GM19372 (cell line): ENCODE measurements at regions not wholly inside any gene's neighbourhood (a gene's known extent, or its start where the extent isn't known, plus 50 kb on each side); places are given as distances from the start of the nearest gene placed in this dataset.
"Not testable (repeated sequence)": the region's sequence is repeated elsewhere in the genome, so short reads cannot be mapped to it uniquely, and the experiment has no call there.

ENCODE experiments used
- ATAC-seq: cut with Tn5 transposase; IDR thresholded peaks from one replicate; pipeline ENCODE4 v1.9.1; 2021; ENCODE audit warnings: mild to moderate bottlenecking, low read depth, moderate library complexity; ENCODE audit not compliant: unreplicated experiment

GRCh38 chr6:4725136-4725760, 51.0 kb upstream of the CDYL start:
- not testable (repeated sequence) for ATAC-seq

DNA sequence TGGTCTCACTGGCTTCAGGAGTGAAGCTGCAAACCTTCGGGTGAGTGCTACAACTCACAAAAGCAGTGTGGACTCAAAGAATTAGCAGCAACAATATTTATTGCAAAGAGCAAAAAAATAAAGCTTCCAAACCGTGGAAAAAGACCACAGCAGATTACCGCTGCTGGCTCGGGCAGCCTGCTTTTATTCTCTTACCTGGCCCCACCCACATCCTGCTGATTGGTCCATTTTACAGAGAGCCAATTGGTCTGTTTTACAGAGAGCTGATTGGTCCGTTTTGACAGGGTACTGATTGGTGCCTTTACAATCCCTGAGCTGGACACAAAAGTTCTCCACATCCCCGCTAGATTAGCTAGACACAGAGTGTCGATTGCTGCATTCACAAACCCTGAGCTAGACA, 51.5 kb upstream of the CDYL start:
- ATAC-seq = not testable (repeated sequence)

GRCh38 chr6:4723383-4723782, 52.8 kb upstream of the CDYL start:
- no peak for ATAC-seq

GRCh38 chr6:4721368-4721767, 54.8 kb upstream of the CDYL start:
- not testable (repeated sequence) for ATAC-seq

DNA sequence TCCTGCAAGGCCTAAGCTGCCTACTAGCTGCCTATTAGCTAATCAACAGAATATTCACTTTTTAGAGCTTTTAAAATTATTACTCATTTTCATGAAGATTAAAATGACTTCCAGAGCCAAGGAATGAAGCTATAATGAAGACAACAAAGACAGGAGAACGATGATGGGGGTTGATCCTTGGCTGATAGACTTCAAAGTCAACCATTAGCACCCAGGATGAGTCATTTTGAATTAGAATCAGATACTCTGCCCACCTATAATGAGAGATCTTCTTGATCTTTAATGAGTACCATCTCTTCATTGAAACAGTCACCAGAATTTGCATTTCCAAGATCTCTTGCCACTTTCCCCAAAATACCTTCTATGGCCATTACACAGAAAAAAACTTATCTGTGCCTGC, 56.7 kb upstream of the CDYL start:
- ATAC-seq = no peak

- no peak for ATAC-seq
These were observed 58.3 kb upstream of the CDYL start for GRCh38 chr6:4717856-4718255.

DNA sequence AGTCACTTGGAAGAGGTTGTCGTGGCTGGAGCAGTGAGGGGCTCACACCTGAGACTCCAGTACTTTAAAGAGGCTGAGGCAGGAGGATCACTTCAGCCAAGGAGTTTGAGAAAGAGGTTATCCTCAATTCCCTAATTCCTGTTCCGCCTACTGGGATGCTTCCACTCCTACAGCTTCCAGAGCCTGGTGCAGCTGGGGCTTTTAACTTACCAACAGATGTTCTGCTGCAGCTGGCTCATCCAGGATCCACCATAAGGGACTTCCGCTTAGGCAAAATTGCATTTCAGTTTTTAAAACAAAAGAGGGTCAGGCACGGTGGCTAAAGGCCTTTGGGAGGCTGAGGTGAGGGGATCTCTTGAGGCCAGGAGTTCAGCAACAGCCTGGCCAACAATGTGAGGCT, 59.1 kb upstream of the CDYL start:
- ATAC-seq = no peak

- no peak for ATAC-seq
These were observed 61.2 kb upstream of the CDYL start for GRCh38 chr6:4714961-4715501.

DNA sequence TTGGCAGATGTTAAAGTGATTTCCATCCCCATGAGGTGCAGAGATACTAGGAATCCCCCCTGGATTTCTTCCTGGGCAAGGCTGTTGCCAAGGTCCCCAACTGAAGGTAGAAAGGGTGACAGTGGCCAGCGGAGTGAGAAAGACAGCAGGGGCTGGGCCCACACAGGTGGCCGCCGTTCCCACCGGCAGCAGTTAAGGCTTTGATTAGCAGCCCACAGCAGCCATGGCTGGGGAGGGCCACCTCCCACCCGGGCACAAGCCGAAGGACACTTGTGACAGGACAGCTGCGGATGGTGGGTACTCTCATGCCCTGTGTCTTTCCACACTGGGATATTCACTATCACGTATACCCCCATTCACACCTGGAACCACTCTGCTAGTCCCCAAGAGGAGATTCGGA, 63.9 kb upstream of the CDYL start:
- ATAC-seq = no peak

- ATAC-seq = no peak
These were observed 69.2 kb upstream of the CDYL start for GRCh38 chr6:4707011-4707410.

- ATAC-seq = no peak
These were observed 70.4 kb upstream of the CDYL start for GRCh38 chr6:4705809-4706208.

DNA sequence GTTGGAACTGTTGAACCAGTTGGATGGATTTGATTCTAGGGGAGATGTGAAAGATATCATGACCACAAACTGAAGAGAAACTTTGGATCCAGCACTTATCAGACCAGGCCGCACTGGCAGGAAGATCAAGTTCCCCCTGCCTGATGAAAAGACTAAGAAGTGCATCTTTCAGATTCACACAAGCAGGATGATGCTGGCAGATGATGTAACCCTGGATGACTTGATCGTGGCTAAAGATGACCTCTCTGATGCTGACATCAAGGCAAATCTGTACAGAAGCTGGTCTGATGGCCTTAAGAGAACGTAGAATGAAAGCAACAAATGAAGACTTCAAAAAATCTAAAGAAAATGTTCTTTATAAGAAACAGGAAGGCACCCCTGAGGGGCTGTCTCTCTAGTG, 72.8 kb upstream of the CDYL start:
- no peak for ATAC-seq

DNA sequence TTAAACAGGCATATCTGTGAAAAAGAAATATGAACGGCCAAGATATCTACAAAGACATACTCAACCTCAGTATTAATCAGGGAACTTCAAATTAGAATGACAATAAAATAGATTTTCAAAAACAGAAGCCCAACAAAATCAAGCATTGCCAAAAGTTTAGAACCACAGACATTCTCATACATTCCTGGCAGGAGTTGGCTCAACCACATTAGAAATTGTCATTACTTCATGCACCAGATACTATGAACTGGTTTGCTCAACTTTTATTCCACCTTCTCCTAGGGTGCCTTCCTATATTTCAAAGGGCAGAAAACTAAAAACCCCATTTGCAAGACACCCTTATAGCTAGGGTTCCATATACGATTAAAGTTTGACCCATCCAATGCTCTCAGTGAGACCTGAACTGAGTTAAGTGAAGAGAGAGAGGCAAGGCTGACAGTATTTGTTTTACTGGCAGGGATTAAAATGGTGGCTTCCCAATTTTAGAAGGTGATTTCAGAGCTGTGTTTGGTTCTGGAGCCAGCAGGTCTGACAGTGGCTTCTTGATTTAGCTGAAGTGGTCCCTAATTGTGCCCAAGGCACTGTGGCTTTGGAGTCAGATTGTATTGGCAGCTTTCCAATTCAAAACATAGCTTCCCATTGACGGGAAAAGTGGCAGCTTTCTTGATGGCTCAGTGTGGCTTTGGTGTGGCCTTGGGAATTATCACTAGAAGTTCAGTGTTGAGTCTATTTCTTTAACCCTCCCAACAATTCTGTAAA, 77.1 kb upstream of the CDYL start:
- no peak for ATAC-seq

- ATAC-seq = no peak
These were observed 82.8 kb upstream of the CDYL start for GRCh38 chr6:4693173-4693970.

DNA sequence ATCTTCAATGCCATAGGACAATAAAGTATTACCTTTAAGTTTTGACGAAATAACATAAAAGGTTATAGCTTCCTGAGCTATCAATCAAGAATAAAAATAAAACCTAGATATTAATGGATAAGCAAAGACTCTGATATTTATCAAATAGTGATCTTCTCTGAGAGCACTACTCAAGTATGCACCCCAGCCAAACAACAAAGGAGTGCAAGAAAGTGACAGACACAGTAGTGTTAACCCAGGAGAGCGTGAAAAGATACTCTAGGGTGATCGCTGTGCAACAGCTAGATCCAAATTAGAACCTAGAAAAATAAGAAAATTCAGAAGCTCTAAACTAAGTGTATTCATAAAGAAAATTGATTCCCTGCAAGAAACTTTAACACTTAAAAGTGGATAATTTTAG, 83.5 kb upstream of the CDYL start:
- no peak for ATAC-seq

GRCh38 chr6:4687989-4688947, 87.9 kb upstream of the CDYL start:
- no peak for ATAC-seq

GRCh38 chr6:4687656-4687988, 88.6 kb upstream of the CDYL start:
- ATAC-seq = no peak

- ATAC-seq = no peak
These were observed 93.6 kb upstream of the CDYL start for GRCh38 chr6:4682431-4683097.

DNA sequence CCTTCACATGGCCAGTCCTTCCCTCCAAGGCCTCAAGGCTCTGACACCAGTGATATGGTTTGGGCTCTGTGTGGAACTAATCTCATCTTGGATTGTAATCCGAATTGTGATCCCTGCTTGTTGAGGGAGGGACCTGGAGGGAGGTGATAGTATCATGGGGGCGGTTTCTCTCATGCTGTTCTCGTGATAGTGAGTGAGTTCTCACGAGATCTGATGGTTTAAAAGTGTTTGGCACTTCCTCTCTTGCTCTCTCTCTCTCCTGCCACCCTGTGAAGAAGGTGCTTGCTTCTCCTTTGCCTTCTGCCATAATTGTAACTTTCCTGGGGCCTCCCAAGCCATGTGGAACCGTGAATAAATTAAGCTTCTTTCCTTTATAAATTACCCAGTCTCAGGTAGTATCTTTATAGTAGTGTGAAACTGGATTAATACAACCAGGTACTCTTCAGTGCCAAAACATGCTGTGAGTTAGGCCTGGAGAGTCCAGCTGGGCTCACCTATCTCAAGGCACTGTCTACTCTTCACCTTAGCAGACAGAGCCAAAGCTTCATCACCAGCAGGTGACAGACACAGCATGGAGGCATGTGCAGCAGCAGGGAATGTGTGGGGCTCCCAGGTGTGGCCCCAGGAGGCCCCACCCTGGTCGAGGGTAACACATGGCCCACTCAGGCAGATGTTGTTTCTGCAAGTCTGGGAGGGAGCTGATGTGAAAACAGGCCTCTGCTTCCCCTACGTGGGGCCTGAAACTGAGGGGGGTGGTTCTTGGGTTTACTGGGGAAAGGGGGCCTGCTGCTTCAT, 97.5 kb upstream of the CDYL start:
- ATAC-seq = no peak
